Thoracic aorta (tissue), 2 donors: ENCODE measurements at regions not wholly inside any gene's neighbourhood (a gene's known extent, or its start where the extent isn't known, plus 50 kb on each side); places are given as distances from the start of the nearest gene placed in this dataset.
A peak's percentile ranks its signal among the peaks of the same experiment; 100 is the strongest.
"Not testable (repeated sequence)": the region's sequence is repeated elsewhere in the genome, so short reads cannot be mapped to it uniquely, and the experiment has no call there.

Experiments
- ATAC-seq: fragments of 150-250 bp; one replicate; pipeline ENCODE4 v1.8.0; 2017; ENCODE audit warnings: low read depth; ENCODE audit not compliant: insufficient number of reproducible peaks, low FRiP score
- DNase-seq: peaks from one replicate; pipeline ENCODE4 v3.0.0-alpha.2; 2020; ENCODE audit warnings: low spot score
- H3K27ac ChIP-seq, 2 donors: fragments of 200-600 bp; sonication (generic); 1 replicate in 1 of 2; 2 replicates in 1 of 2; pipeline ENCODE4 v1.5.1; 2016; ENCODE audit warnings: mild to moderate bottlenecking in 2 of 2, moderate library complexity in 2 of 2
- H3K27me3 ChIP-seq: fragments of 200-600 bp; sonication (generic); replicated peaks from 2 replicates; pipeline ENCODE4 v1.6.0; 2016; ENCODE audit warnings: mild to moderate bottlenecking; ENCODE audit not compliant: insufficient read depth
- H3K36me3 ChIP-seq: fragments of 200-600 bp; sonication (generic); one replicate; pipeline ENCODE4 v1.5.1; 2016
- H3K4me1 ChIP-seq, 2 donors: fragments of 200-600 bp; sonication (generic); 1 replicate in 1 of 2; 2 replicates in 1 of 2; pipeline versions ENCODE4 v1.5.1 to v1.6.0; 2016; ENCODE audit warnings: low read depth in 2 of 2, mild to moderate bottlenecking in 1 of 2; ENCODE audit not compliant: control insufficient read depth in 1 of 2
- H3K4me3 ChIP-seq: fragments of 200-600 bp; sonication (generic); 2 replicates; pipeline ENCODE4 v1.5.1; 2016; ENCODE audit warnings: mild to moderate bottlenecking
- H3K9me3 ChIP-seq: fragments of 200-600 bp; sonication (generic); 2 replicates; pipeline ENCODE4 v1.5.1; 2016
- TF ChIP-seq, protein P1 (sequence below): fragments of 200-600 bp; sonication (generic); IDR thresholded peaks from one replicate; pipeline ENCODE4 v1.5.1; 2019; ENCODE audit warnings: antibody characterized with exemption

DNA sequence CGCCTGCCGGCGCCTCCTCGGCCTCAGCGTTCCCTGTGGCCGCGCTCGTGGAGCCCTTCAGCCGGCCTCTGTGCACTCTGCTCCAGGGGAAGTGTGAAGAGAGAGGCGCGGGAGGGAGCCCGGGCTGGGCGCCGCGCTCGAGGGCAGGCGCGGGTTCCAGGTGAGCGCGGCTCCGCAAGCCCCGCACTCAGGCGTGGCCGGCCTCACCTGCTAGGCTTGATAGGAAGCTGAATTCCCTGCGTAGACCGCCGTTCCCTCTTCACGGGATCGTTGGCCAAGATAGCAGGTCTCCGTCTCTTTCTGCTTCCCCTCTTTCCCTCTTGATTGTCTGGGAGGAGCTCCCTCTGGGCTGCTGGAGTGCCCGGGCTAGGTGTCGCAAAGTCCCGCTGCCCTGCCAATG is 89.7 kb downstream of the ASCL4 start:
- H3K4me1 ChIP-seq: no peaks in the 10 kb centered on the region
- ATAC-seq (no peak), DNase-seq (no peak)
- no peaks in the 10 kb centered on the region for H3K36me3 ChIP-seq
- no peaks in the 10 kb centered on the region for H3K9me3 ChIP-seq
- H3K27me3 ChIP-seq: no peaks in the 10 kb centered on the region
- H3K27ac ChIP-seq: no peak overlapping the region
- TF ChIP-seq, protein P1, sequence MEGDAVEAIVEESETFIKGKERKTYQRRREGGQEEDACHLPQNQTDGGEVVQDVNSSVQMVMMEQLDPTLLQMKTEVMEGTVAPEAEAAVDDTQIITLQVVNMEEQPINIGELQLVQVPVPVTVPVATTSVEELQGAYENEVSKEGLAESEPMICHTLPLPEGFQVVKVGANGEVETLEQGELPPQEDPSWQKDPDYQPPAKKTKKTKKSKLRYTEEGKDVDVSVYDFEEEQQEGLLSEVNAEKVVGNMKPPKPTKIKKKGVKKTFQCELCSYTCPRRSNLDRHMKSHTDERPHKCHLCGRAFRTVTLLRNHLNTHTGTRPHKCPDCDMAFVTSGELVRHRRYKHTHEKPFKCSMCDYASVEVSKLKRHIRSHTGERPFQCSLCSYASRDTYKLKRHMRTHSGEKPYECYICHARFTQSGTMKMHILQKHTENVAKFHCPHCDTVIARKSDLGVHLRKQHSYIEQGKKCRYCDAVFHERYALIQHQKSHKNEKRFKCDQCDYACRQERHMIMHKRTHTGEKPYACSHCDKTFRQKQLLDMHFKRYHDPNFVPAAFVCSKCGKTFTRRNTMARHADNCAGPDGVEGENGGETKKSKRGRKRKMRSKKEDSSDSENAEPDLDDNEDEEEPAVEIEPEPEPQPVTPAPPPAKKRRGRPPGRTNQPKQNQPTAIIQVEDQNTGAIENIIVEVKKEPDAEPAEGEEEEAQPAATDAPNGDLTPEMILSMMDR: no peak
- peak overlapping the region; percentile 49 for H3K4me3 ChIP-seq

DNA sequence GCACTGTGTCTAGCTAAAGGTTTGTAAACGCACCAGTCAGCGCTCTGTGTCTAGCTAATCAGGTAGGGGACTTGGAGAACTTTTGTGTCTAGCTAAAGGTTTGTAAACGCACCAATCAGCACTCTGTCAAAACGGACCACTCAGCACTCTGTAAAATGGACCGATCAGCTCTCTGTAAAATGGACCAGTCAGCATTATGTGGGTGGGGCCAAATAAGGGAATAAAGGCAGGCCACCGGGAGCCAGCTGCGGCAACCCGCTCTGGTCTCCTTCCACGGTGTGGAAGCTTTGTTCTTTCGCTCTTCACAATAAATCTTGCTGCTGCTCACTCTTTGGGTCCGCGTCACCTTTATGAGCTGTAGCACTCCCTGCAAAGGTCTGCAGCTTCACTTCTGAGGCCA is 90.2 kb downstream of the ASCL4 start:
- ATAC-seq, H3K27ac ChIP-seq, H3K9me3 ChIP-seq, DNase-seq, H3K27me3 ChIP-seq, H3K4me1 ChIP-seq, H3K36me3 ChIP-seq: not testable (repeated sequence)
- peak overlapping the region; percentile 49 for H3K4me3 ChIP-seq

- Histone ChIP-seq H3K27me3 (no peaks in the 10 kb centered on the region), H3K36me3 (no peaks in the 10 kb centered on the region), H3K27ac (no peak overlapping the region), H3K4me3 (no peak overlapping the region), H3K4me1 (no peaks in the 10 kb centered on the region), H3K9me3 (no peaks in the 10 kb centered on the region)
- DNase-seq (no peak), ATAC-seq (no peak)
- TF ChIP-seq, protein P1: no peak
Measured at GRCh38 chr12:107873223-107873622, 98.7 kb downstream of the ASCL4 start.

DNA sequence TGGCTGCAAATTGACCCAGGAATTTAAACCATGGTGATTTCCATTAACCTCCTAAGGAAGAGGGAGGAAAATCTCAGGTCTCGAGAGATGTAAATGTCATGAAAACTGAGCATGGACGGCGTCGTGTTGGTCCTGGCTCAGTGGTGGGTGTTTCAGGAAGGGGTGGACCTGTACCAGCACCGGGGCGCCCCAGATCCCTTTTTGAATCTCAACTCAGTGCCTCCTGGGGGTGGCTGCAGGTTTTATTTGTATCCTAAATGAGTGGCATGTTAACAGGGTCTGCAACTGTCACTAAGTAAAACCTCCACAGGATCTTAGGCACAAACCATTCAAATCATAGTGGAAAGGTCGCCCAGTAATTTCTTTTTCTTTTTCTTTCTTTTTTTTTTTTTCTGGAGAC is 101.3 kb downstream of the ASCL4 start:
- H3K36me3 ChIP-seq: no peaks in the 10 kb centered on the region
- no peak overlapping the region for H3K4me3 ChIP-seq
- no peaks in the 10 kb centered on the region for H3K27me3 ChIP-seq
- DNase-seq (no peak), ATAC-seq (no peak)
- H3K4me1 ChIP-seq: no peaks in the 10 kb centered on the region
- no peak overlapping the region for H3K27ac ChIP-seq
- H3K9me3 ChIP-seq: no peaks in the 10 kb centered on the region
- TF ChIP-seq, protein P1: no peak

DNA sequence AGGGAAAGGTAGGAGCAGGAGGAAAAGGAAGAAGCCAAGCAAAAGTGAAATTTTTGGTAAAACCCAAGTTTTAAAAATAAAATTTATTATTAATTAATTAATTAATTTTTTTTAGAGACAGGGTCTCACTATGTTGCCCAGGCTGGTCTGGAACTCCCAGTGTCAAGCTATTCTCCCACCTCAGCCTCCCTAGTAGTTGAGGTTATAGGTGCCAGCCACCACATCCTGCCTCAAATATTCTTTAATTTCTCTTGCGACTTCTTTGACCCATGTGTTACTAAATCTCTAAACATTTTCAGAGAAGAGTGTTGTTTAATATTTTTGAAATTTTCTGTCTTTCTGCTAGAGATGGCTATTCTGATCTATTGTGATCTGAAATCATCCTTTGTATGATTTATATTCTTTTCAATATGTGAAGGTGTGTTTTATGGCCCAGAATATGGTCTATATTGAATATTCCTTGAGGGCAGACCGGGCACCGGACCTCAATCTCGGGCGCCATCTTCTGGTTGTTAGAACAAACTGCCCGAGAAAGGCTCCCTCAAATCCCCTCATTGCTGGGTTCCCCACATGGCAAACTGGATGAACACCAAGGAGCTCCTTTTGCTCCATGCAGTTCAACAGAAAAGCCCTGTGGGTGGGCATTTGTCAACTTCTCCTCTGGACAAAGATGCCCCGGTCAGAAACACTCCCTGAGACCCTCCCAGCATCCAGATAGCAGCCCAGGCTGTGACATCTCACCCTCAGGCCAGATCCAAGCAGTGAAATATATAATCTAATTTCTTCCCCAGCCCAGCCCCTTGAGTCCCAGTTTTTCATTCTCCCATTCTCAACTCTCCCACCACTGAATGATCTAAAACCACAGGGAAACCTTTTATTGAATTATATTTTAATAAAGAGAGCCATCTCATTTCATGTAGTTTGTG is 110.5 kb downstream of the ASCL4 start:
- H3K9me3 ChIP-seq: no peaks in the 10 kb centered on the region
- no peak for ATAC-seq
- TF ChIP-seq, protein P1: peak; percentile 21
- no peak overlapping the region for H3K4me3 ChIP-seq
- H3K27me3 ChIP-seq: no peaks in the 10 kb centered on the region
- no peaks in the 10 kb centered on the region for H3K4me1 ChIP-seq
- H3K36me3 ChIP-seq: no peaks in the 10 kb centered on the region
- H3K27ac ChIP-seq: no peak overlapping the region
- no peak for DNase-seq
